GM13977 (cell line): ENCODE measurements at regions not wholly inside any gene's neighbourhood (a gene's known extent, or its start where the extent isn't known, plus 50 kb on each side); places are given as distances from the start of the nearest gene placed in this dataset.

Source experiments
- DNase-seq: peaks from one replicate; pipeline ENCODE4 v3.0.0; 2012; ENCODE audit warnings: low spot score
- in situ Hi-C: fragments of 300-500 bp; cut with MboI; formaldehyde crosslinking; loops from one replicate; pipeline ENCODE4 v1.12.0; 2022; ENCODE audit warnings: low sequenced_read_pairs, low pct_unique_long_range_greater_than_20kb, mixed read lengths, inconsistent platforms; ENCODE audit not compliant: unreplicated experiment
- TF ChIP-seq, protein P1 (sequence below): IDR thresholded peaks from 2 replicates; pipeline ENCODE4 v1.5.1; 2012; ENCODE audit warnings: mild to moderate bottlenecking, control low read depth; ENCODE audit not compliant: insufficient read depth; ENCODE audit errors: extremely low read depth, missing control alignments

DNA sequence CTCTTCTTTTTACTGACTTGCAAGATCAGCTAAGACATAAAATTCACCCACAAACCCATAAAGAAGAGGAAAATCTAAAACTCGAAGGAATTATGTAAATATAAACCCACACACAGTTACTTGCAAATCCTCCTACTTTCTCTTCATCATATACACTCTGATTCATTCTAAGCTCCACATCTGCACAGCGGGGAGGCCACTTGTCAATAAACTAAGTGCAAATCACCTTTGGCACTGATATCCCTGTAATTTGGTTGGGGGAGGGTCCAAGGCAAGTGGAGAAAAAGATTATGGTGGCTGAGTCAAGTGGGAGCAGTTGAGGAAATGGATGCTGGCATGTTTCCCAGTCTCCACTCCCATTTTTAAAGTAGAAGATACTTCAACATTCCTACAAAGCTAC is 596.5 kb downstream of the MATN1 start:
- no peak for DNase-seq
- in situ Hi-C loops = no loop called here
- TF ChIP-seq, protein P1, sequence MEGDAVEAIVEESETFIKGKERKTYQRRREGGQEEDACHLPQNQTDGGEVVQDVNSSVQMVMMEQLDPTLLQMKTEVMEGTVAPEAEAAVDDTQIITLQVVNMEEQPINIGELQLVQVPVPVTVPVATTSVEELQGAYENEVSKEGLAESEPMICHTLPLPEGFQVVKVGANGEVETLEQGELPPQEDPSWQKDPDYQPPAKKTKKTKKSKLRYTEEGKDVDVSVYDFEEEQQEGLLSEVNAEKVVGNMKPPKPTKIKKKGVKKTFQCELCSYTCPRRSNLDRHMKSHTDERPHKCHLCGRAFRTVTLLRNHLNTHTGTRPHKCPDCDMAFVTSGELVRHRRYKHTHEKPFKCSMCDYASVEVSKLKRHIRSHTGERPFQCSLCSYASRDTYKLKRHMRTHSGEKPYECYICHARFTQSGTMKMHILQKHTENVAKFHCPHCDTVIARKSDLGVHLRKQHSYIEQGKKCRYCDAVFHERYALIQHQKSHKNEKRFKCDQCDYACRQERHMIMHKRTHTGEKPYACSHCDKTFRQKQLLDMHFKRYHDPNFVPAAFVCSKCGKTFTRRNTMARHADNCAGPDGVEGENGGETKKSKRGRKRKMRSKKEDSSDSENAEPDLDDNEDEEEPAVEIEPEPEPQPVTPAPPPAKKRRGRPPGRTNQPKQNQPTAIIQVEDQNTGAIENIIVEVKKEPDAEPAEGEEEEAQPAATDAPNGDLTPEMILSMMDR = no peak

DNA sequence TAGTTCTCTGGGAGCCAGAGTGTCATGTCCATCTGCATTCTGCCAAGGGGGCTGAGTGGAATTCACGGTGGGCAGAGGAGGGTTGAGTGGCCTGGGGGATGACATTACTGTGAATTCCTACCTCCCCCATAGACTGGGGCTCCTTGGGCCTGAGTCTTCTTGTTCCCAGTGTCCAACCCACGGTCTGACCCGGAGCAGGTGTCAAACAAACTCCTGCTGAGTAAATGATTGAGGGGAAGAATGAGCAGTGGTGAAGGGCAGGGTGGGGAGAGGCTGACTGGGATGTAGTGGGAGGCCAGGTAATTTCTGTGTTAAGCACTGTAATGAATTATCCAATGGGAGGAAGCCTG is 597.6 kb downstream of the MATN1 start:
- TF ChIP-seq, protein P1 = no peak
- in situ Hi-C loops = no loop called here
- DNase-seq = no peak

DNA sequence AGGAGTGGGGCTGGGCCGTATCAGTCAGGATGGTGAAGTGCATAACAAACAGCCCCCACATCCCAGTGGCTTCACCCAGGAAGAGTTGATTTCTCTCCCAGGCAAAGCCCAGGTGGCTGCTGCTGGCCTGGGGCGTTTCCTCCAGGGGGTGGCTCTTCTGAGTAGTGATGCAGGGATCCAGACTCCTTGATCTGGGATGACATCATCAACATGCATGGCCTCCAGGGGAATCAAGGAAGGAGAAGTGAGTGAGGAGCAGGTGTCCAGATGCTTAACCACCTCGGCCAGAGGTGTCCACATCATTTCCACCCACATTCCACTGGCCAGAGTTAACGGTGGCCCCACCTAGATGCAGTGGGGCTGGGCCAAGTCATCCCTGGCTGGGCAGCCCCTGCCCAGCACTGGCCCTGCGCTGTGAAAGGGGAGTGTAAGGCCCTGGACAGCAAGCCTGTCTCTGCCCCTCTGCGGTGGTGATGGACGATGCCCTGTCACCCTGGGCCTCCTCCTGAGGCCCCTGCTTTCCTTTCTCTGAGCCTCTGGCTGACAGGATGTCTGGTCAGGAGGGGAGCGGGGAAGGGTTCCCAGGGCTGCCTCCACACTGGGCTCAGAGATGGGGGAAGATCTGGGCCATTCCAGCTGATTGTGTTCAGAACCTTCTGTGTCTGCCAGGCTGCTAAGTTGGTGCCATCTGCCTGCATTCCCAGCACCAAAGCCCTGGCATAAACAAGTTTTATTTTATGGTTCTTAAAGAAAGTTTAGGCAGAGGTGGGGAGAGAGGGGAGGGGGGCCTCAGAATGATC is 598.2 kb downstream of the MATN1 start:
- in situ Hi-C loops = no loop called here
- TF ChIP-seq, protein P1 = no peak
- DNase-seq = no peak

DNA sequence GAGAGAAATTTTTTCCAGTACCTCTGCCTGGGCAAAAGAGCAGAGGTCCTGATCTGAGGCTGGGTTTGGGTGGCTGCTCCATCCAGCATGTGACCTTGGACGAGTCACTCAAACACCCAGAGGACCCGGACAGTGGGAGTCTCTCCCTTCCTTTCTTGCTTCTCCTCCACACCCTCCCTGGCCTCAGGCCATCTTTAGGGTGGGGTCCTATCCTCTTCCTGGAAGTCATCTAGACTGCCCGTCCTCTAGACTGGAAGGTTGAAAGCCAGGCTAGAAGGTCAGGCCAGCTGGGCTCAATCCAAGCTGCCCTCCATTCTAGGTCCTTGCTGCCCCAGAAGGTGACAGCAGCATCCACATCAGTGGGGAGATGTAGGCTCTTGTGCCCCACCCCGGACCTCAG is 599.5 kb downstream of the MATN1 start:
- DNase-seq = no peak
- TF ChIP-seq, protein P1 = no peak
- in situ Hi-C loops = no loop called here

DNA sequence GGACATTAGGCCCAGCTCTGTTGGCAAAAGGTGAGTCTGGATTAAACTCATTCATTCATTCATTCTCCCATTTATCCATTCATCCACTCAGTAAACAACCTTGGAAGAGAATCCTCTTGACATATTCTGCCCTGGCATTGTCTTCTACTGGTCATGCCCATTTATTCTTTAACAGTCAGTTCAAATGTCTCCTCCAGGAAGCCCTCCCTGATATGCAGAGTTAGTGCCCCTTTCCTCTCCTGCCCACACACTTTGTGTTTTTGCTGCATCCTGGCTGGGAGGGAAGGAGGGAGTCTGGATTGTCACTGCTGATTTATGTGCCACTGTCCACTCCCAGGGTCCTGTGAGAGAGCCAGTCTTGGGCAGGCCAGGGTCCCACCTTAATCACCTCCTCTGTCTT is 600.3 kb downstream of the MATN1 start:
- DNase-seq = no peak
- TF ChIP-seq, protein P1 = no peak
- in situ Hi-C loops = no loop called here

DNA sequence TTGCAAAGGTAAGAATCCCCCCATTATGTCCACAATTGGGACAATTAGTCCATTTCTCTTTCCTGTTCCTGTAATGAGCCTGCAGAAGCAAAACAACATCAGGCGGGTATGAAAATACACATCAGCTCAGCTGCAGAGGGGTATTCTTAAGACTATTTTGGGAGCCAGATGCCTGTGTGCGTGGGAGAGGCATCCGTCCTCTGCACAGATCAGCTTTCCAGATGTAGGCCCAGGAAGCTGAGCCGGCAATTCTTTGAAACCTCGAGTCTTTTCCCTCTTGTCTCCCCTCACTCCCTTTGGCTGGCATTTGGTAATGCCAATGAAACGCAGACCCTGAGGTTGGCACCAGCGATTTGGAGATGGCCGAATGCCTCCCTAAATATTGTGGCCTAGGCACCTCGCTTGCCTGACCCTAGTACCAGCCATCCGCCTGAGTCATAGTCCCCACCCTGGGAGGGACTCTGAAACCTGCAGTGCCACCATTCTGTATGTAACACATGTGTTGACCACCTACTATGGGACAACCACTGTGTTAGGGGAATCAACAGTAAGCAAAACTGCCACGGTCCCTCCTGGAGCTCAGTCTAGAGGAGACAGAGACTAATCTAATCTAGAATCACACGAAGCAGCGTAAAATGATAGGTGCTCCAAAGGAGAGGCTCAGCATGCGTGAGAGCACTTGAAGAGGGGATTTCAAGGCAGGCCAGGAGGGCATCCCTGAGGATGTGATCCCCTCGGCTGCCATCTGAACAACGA is 603.0 kb downstream of the MATN1 start:
- TF ChIP-seq, protein P1 = no peak
- no peak for DNase-seq
- in situ Hi-C loops = no loop called here
